DMS79 (cell line): ENCODE measurements at regions not wholly inside any gene's neighbourhood (a gene's known extent, or its start where the extent isn't known, plus 50 kb on each side); places are given as distances from the start of the nearest gene placed in this dataset.

ENCODE experiments used
- DNase-seq: peaks from one replicate; lab custom pipeline; 2025; lab: John Stamatoyannopoulos, UW

DNA sequence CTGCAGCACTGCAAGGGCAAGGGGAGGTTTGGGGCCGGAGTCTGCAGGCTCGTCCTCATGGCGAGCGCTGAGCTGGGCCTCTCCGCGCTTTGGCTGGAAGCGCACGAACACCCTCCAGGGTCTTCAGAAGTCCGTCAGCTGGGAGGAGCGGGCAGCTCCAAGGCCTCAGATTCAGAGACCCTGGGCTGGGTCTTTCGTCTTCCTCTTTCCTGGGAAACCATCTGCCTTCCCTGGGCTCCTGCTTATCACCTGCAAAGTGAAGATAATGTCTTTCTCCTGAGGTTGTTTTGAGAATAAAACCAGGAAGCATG is 525.6 kb downstream of the BRD1 start:
- DNase-seq = no peak

- no peak for DNase-seq
Observed at GRCh38 chr22:49301398-49302149, 526.1 kb downstream of the BRD1 start.

GRCh38 chr22:49300951-49301397 is 526.7 kb downstream of the BRD1 start:
- DNase-seq = no peak

GRCh38 chr22:49300241-49300640 is 527.4 kb downstream of the BRD1 start:
- no peak for DNase-seq

- no peak for DNase-seq
Observed at GRCh38 chr22:49299821-49300231, 527.8 kb downstream of the BRD1 start.

DNA sequence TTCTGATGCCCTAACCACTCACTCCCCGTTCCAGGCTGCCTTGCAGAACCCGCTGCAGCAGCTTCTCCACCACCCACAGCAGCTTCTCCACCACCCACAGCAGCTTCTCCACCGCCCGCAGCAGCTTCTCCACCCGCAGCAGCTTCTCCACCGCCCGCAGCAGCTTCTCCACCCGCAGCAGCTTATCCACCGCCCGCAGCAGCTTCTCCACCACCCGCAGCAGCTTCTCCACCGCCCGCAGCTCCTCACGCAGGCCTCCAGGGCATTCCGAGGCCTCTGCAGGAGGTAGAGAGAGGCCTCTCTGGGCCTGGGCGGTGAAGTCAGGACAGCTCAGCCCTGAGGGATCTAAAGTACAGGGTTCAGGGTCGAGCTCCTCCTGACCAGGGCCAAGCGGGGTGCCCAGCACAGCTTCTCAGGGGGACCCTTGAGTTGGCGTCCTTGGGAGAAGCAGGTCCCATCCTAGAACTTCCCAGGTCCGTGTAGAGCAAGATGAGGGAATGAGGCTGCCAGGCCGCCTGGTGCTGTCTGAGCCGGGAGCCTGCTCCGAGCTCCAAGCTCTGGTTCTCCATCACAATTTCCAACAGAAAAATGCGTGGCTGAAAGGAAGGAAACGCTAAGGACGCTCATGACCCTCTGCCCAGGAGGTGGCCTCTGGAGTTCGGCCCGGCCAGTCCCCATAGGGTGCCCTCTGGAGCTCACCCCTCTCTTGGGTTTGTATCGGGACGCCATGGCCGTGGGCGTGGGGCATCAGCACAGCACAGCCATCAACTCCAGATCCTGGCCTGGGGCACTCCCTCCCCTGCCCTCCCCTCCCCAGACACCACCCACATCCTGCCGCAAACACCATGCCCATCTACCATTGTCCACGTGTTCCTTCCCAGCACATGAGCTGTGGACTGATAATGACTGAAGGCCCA is 528.6 kb downstream of the BRD1 start:
- no peak for DNase-seq

GRCh38 chr22:49297871-49298721 is 529.6 kb downstream of the BRD1 start:
- no peak for DNase-seq

DNA sequence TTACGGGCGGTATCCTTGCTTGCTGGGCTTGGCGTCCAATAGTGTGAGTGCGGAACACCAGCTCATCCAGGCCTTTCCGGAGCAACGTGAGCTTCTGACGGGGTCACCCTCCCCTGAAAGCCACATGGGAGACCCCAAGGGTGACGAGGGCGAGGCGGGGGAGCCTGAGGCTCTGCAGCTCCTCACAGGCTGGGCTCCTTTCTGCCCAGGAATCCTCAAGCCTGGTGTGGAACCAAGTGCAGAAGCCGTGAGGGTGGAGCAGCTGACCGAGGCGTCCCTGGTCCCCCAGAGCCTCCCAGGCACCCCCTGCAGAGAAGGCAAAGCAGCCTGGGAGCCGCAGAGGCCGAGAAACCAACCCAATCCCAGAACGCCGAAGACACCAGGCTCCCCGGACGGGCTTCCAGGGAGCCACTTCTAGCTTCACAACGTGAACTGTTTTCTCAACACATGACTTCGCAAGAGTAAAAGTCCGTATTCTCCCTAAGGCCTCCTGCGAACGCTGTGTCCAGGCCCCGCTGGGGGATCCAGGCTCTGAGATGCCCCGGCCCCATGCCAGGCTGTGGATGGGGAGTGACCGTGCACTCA is 530.3 kb downstream of the BRD1 start:
- no peak for DNase-seq

DNA sequence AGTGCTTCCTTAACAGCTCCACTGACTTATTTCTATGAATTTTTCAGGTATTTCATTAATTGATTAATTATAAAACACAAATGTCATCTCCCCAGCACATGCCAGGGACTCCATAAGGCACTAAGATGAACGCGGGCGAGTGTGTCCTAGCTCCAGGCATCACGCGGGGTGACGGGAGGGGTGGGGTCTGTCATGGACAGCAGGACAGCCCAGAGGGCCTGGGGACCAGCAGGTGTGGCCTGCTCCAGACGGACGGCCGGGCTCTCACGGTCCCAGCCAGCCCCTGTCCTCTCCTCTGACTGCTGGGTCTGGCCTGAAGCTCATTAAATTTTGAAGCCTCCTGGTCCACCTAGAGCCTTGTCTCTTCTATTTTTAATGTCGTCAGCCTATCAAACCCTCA is 531.1 kb downstream of the BRD1 start:
- no peak for DNase-seq

DNA sequence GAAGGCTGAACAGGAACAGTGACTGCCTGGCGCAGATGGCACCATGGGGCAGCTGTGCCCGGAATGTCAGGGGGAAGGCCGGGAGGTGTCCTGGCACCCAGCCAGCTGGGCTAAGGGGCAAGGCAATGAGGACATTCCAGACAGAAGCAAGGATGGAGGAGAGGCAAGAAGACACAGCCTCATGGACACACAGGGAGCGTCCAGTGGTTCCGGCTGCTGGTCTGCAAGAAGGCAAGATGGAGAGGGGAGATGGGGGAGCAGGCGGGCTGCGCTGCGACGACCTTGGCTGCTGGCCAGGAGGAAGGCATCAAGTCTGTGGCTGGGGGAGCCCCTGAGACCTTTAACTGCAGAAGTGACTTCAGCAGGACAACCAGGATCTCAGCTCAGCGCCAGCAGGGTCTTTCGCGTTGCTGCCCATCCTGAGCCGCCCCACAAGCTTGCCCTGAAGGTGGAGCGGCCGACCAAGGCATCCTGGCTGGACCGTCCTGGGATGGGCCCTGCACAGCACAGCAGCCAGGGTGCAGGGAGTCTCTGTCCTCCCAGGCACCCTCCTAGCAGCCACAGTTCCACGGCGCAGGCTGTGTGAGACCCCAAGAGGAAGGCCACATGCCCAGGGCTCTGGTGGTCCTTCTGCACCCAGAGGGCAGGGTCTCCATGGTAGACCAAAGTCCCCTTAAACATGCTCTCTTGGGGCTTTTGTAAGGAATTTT is 531.7 kb downstream of the BRD1 start:
- DNase-seq = no peak

GRCh38 chr22:49295465-49295743 is 532.3 kb downstream of the BRD1 start:
- no peak for DNase-seq

DNA sequence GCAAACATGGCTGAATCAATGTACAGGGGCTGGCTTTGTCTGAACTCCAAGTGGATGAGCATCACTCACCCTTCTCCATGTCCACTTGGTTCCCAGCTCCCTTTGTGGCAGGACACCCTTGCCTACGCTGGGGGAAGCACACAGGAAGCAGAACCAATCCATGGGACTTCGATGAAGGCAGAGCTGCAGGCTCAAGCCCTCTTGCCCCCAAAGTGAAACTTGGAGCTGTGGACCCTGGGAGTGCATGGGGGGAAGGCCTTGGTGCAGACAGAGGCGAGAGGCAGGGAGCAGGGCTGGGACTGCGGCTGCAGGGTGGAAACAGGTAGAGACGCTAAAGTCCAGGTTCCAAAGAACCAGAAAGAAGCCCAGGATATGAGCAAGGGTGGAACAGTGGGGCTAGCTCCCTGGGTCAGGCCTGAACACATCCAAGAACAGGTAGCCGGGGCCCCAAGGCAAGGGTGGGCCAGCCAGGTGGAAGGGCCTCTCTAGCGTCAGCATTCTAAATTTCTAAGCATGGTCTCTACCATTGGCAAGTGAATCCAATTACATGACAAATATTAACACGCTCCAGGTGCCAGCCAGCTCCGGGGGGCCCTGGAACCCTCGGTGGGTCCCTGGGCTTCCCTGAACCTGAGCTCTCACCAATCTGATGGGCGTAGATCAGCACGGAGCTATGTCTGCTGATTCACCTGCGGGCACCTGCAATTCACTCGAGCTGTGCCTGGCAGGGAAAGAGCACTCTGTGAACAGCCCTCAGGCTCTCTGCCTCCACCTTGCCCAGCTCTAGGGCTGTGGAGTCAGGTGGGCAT is 532.8 kb downstream of the BRD1 start:
- DNase-seq = no peak

DNA sequence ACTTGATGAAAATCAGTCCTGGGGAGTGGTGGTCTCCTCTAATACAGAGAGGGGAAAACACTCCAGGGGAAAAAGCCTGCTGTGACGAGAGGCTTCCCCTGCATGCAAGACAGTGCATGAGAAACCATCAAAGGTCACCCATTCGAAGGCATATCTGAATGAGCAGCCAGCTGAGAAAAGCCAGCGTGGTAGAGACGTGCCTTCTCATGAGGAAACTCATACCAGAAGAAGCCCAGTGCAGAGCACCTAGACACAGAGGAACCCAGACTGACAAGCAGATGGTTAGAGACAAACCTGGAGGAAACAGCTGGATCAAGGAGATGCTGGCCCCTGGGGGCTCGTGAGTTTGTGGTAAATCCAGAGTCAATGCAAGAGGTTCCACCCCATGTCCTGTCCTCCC is 534.8 kb downstream of the BRD1 start:
- no peak for DNase-seq

- DNase-seq = no peak
Observed at GRCh38 chr22:49291781-49292180, 535.9 kb downstream of the BRD1 start.

GRCh38 chr22:49291169-49291568 is 536.5 kb downstream of the BRD1 start:
- no peak for DNase-seq

GRCh38 chr22:49290711-49291110 is 537.0 kb downstream of the BRD1 start:
- no peak for DNase-seq

DNA sequence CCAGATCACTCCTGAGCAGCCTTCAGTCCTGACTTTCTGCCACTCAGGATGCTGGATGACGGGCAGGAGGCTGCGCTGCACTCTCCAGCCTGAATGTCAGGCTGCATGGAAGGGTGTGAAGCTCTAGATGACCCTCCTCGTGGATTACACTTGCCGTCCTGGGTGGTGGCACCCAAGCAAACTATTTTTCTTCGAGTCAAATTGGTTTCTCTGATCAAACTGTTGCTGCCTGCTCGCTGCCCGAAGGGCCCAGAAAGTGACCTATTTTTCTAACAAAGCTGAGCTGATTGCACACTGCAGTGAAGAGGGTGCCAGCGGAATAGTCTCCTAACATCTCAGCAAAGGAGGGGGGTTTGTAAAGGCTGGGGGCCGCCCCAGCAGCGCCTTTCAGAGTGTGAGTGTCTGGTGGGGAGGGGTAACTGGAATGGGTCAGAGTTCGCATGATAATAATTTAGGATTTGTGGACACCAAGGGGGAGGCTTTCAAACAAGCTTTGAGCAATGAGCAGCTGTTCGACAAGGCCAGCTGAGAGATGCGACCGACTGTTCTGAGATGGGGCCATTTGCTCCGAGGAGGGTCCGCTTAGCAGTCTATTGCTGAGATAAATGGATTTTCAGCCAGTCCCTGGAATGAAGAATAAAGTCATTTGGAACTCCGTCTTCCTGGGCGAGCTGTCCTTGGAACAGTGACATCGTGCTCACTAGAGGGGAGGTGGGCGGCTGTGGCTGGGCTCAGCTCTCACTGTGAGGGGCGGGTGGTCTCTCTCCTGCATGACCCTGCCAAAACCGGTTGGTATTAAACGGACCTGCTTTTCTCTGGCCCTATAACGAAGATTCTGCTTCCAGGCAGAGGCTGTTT is 537.6 kb downstream of the BRD1 start:
- no peak for DNase-seq

GRCh38 chr22:49286181-49286760 is 541.4 kb downstream of the BRD1 start:
- DNase-seq = no peak

DNA sequence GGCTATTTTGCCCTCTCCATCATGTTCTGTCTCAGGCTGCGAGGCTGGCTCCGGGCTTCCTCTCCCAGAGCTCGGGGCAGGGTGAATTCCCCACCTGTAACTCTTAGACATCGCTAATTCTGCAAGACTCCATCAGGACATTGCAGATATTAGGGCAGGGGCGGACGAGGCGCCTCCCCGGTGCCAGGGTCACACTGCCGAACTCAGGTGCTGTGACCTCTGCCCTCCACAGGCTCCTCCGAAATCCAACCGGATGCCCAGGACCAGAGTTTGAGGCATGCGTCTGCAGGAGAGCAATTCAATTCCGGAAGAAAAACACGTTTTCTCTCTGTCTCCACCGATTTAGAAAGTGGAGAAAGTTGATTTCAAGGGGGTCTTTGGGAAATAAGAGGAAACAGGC is 542.7 kb downstream of the BRD1 start:
- DNase-seq = no peak
